ENCODE measurements at regions not wholly inside any gene's neighbourhood (a gene's known extent, or its start where the extent isn't known, plus 50 kb on each side); places are given as distances from the start of the nearest gene placed in this dataset.
A peak's percentile ranks its signal among the peaks of the same experiment; 100 is the strongest.

DNA sequence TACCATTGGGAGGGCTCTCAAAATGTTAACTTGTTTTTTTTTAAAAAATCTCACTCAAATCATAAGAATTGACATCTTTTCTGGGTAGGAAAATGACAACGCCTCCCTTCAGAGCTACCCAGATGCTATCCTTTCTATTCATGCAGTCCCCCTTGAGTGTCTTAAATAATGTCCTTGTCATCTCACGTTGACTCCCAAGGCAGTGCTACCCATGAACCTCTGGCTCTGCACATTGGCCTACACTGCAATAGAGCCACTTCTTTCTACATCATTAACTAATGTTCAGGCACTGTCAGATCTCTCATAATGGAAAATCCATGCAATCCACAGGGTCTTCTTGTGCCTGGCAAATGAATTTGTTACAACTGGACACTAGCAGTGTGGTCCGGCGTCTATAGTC, 569.8 kb upstream of the ZFHX3 start:
- ChIA-PET POLR2A (interaction anchor here (1.3 kb wide), 1 partner anchor 193 kb away, joined by 3 read pairs; no protein-coding TSS in a partner anchor), CTCF (ENCODE audit: unreplicated experiment) (no interaction called here)
- intact Hi-C loops (cut with micrococcal nuclease; ENCODE audit: unreplicated experiment) = no loop called here

DNA sequence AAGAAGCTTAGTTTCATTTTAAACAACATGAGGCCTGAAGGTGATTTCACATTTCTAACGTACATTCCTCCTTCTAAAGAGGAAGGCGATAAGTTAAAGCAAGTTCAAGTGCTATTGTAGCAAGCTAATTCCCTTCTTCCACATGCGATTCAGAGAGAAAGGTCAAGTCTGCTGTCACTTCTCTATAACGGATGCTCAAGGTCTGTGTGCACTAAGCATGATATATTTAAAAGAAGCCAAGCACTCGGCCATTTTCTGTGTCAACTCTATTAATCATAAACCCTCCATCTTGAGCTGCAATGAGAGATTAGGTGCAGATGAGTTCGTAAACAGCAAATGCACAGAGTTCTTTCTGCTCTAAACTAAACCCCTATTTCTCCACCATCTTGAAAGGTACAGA, 568.8 kb upstream of the ZFHX3 start:
- Histone ChIP-seq H3K9me2 (ENCODE audit: insufficient read depth, low read length) (no peaks in the 10 kb centered on the region), H3K27ac (ENCODE audit: low read depth, low read length, poor library complexity, severe bottlenecking) (no peak overlapping the region), H3K79me2 (ENCODE audit: insufficient read depth, low read depth, low read length) (no peaks in the 10 kb centered on the region), H3K4me3 (ENCODE audit: low read depth, low read length, poor library complexity, severe bottlenecking) (no peak overlapping the region), H3K36me3 (ENCODE audit: insufficient read depth, low read length) (no peaks in the 10 kb centered on the region), H3K4me1 (ENCODE audit: insufficient read depth, low read length, poor library complexity, severe bottlenecking) (no peaks in the 10 kb centered on the region), H4K20me1 (ENCODE audit: insufficient read depth, low read length) (no peaks in the 10 kb centered on the region), H3K4me2 (ENCODE audit: low read length) (no peak overlapping the region), H2AFZ (ENCODE audit: low read length) (no peak overlapping the region), H3K9me3 (ENCODE audit: low read length) (no peaks in the 10 kb centered on the region)
- intact Hi-C loops (cut with micrococcal nuclease; ENCODE audit: unreplicated experiment) = no loop called here
- TF ChIP-seq EZH2phosphoT487 (IDR thresholded peaks at IDR 0.05; ENCODE audit: borderline replicate concordance, low read depth, low read length) (no peak), CTCF (conservative IDR thresholded peaks at IDR 0.05; ENCODE audit: low read length) (no peak)
- ChIA-PET CTCF (ENCODE audit: unreplicated experiment) (no interaction called here), POLR2A (interaction anchor here (0.7 to 1.3 kb wide), 2 partner anchors 192 to 1880 kb away, joined by 3 read pairs; no protein-coding TSS in a partner anchor)
- no TSS peak for BruUV-seq (replicated peaks)
- no peak for DNase-seq (ENCODE audit: low spot score)

More for the DNA sequence above, 569.8 kb upstream of the ZFHX3 start:
- no peaks in the 10 kb centered on the region for H3K4me1 ChIP-seq (ENCODE audit: insufficient read depth, low read length, poor library complexity, severe bottlenecking)
- H4K20me1 ChIP-seq (ENCODE audit: insufficient read depth, low read length) = no peaks in the 10 kb centered on the region
- no peaks in the 10 kb centered on the region for H3K9me2 ChIP-seq (ENCODE audit: insufficient read depth, low read length)
- no peaks in the 10 kb centered on the region for H3K9me3 ChIP-seq (ENCODE audit: low read length)
- no peak for DNase-seq (ENCODE audit: low spot score)
- no TSS peak for BruUV-seq (replicated peaks)
- no peak overlapping the region for H3K4me2 ChIP-seq (ENCODE audit: low read length)
- no peak overlapping the region for H3K4me3 ChIP-seq (ENCODE audit: low read depth, low read length, poor library complexity, severe bottlenecking)
- H3K79me2 ChIP-seq (ENCODE audit: insufficient read depth, low read depth, low read length) = no peaks in the 10 kb centered on the region
- H3K36me3 ChIP-seq (ENCODE audit: insufficient read depth, low read length) = no peaks in the 10 kb centered on the region
- no peak for TF ChIP-seq CTCF (conservative IDR thresholded peaks at IDR 0.05; ENCODE audit: low read length)
- TF ChIP-seq EZH2phosphoT487 (IDR thresholded peaks at IDR 0.05; ENCODE audit: borderline replicate concordance, low read depth, low read length) = no peak
- no peak overlapping the region for H2AFZ ChIP-seq (ENCODE audit: low read length)
- no peak overlapping the region for H3K27ac ChIP-seq (ENCODE audit: low read depth, low read length, poor library complexity, severe bottlenecking)

DNA sequence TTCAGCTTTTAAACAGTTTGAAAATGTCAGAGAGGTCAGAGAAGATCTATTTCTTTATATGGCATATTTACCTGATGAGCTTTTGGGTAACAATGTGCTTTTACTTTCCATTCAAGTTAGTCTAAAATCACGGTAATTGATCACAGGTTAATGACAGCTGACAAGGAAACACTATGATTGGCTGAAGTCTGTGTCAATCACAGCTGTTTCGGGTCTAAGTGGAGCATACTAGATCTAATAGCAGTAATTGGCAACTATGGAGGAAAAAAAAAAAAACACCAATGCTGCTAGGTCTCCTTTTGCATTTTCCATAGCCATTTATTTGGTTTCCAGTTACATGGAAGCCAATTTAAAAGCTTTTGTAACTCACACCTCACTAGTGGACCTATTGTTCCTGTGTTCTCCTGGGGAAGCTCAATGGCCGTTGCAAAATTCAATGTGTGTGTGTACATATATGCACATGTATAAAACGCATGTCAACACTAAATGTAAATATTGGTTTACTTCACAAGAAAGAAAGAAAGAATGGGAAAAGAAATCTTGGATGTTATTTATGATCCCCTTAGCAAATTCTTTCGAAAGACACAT, 568.3 kb upstream of the ZFHX3 start:
- ChIA-PET CTCF (ENCODE audit: unreplicated experiment) (no interaction called here), POLR2A (interaction anchor here (0.7 to 1.3 kb wide), 2 partner anchors 192 to 1881 kb away, joined by 3 read pairs; no protein-coding TSS in a partner anchor)

More for the DNA sequence above, 568.3 kb upstream of the ZFHX3 start:
- no peak overlapping the region for H3K4me2 ChIP-seq (ENCODE audit: low read length)
- no peaks in the 10 kb centered on the region for H3K9me3 ChIP-seq (ENCODE audit: low read length)
- no peak overlapping the region for H2AFZ ChIP-seq (ENCODE audit: low read length)
- no peaks in the 10 kb centered on the region for H3K4me1 ChIP-seq (ENCODE audit: insufficient read depth, low read length, poor library complexity, severe bottlenecking)
- H3K79me2 ChIP-seq (ENCODE audit: insufficient read depth, low read depth, low read length) = no peaks in the 10 kb centered on the region
- no TSS peak for BruUV-seq (replicated peaks)
- H3K9me2 ChIP-seq (ENCODE audit: insufficient read depth, low read length) = no peaks in the 10 kb centered on the region
- no peaks in the 10 kb centered on the region for H4K20me1 ChIP-seq (ENCODE audit: insufficient read depth, low read length)
- no peak overlapping the region for H3K27ac ChIP-seq (ENCODE audit: low read depth, low read length, poor library complexity, severe bottlenecking)
- intact Hi-C loops (cut with micrococcal nuclease; ENCODE audit: unreplicated experiment) = no loop called here
- peak; percentile 6 for DNase-seq (ENCODE audit: low spot score)
- no peaks in the 10 kb centered on the region for H3K36me3 ChIP-seq (ENCODE audit: insufficient read depth, low read length)
- no peak overlapping the region for H3K4me3 ChIP-seq (ENCODE audit: low read depth, low read length, poor library complexity, severe bottlenecking)
- no peak for TF ChIP-seq CTCF (conservative IDR thresholded peaks at IDR 0.05; ENCODE audit: low read length)
- TF ChIP-seq EZH2phosphoT487 (IDR thresholded peaks at IDR 0.05; ENCODE audit: borderline replicate concordance, low read depth, low read length) = no peak

Measured in OCI-LY7 (cell line).